ENCODE measurements at regions not wholly inside any gene's neighbourhood (a gene's known extent, or its start where the extent isn't known, plus 50 kb on each side); places are given as distances from the start of the nearest gene placed in this dataset.

GRCh38 chr22:47816863-47817210, 1054.4 kb downstream of the TBC1D22A start:
- CTCF ChIA-PET (ENCODE audit: low intra/inter-chr PET ratio, low total read pairs): no interaction called here
- POLR2A ChIA-PET: no interaction called here
- TF ChIP-seq CERS6 (CRISPR knock-in tag; IDR thresholded peaks at IDR 0.05) (no peak), ZNF687 (CRISPR knock-in tag; IDR thresholded peaks at IDR 0.05) (no peak), REXO4 (CRISPR knock-in tag; IDR thresholded peaks at IDR 0.05; ENCODE audit: borderline replicate concordance) (no peak)

More at GRCh38 chr22:47816863-47817210, 1054.4 kb downstream of the TBC1D22A start:
- H3K4me1 ChIP-seq (ENCODE audit: insufficient read depth, low read length): no peaks in the 10 kb centered on the region
- H3K4me2 ChIP-seq (ENCODE audit: low read depth, low read length): no peak overlapping the region
- no peak overlapping the region for H3K4me3 ChIP-seq (replicated peaks in 1 of 3; ENCODE audit: insufficient read depth in 1 of 3, low read depth in 2 of 3, low read length in 3 of 3)
- no peak overlapping the region for H2AFZ ChIP-seq (ENCODE audit: low read length)
- no peak for ATAC-seq
- no peak for DNase-seq (ENCODE audit: low spot score)
- H3K79me2 ChIP-seq (ENCODE audit: insufficient read depth, low read length): no peaks in the 10 kb centered on the region
- H4K20me1 ChIP-seq (ENCODE audit: insufficient read depth, low read length): no peaks in the 10 kb centered on the region
- no peak overlapping the region for H3K9ac ChIP-seq (ENCODE audit: insufficient read depth, low read depth, low read length)
- no peak overlapping the region for H3K27ac ChIP-seq (ENCODE audit: extremely low read length, insufficient read depth, low read length)
- BruUV-seq (replicated peaks): no TSS peak
- peaks cover 9% of the 10 kb centered on the region; the same call in 1 of the 2 replicates for H3K9me3 ChIP-seq (ENCODE audit: low read length)
- peaks cover 2 to 19% of the 10 kb centered on the region in 2 experiments; a peak in 2 of 5 replicates for H3K27me3 ChIP-seq (ENCODE audit: control insufficient read depth in 1 of 2, insufficient read depth in 2 of 2, low read length in 2 of 2)
- in situ Hi-C loops (cut with HindIII; ENCODE audit: extremely low pct_ligation_motif_present, low pct_unique_long_range_greater_than_20kb): no loop called here
- no peak for FAIRE-seq
- intact Hi-C loops (cut with micrococcal nuclease; ENCODE audit: unreplicated experiment): no loop called here
- 6% methylated on average over 8 of the region's 9 CpGs for WGBS (ENCODE audit: low lambda C conversion rate)
- H3K36me3 ChIP-seq (replicated peaks in 1 of 2; ENCODE audit: control insufficient read depth in 1 of 2, insufficient read depth in 2 of 2, low read length in 2 of 2): no peaks in the 10 kb centered on the region

All from HepG2 (cell line).